Stimulated activated CD4-positive, alpha-beta T cell treated with anti-CD3 and anti-CD28 coated beads, Interleukin-12 subunit alpha, Interleukin-12 subunit beta, amount 100 ng/mL, for 48 hours (primary cell): ENCODE measurements at regions not wholly inside any gene's neighbourhood (a gene's known extent, or its start where the extent isn't known, plus 50 kb on each side); places are given as distances from the start of the nearest gene placed in this dataset.
A peak's percentile ranks its signal among the peaks of the same experiment; 100 is the strongest.
"Not testable (repeated sequence)": the region's sequence is repeated elsewhere in the genome, so short reads cannot be mapped to it uniquely, and the experiment has no call there.

Experiments
- DNase-seq, 3 donors: peaks; one replicate each; pipeline ENCODE4 v3.0.0-alpha.2; 2020; ENCODE audit warnings: low read depth in 2 of 3, low spot score in 1 of 3

GRCh38 chr6:28621268-28621667 is 95.6 kb downstream of the GPX5 start:
- DNase-seq, result not testable (repeated sequence)

GRCh38 chr6:28623242-28623641 is 97.6 kb downstream of the GPX5 start:
- not testable (repeated sequence) for DNase-seq

- not testable (repeated sequence) for DNase-seq
Observed at GRCh38 chr6:28626386-28626785, 100.7 kb downstream of the GPX5 start.

- no peak for DNase-seq
Observed at GRCh38 chr6:28632326-28632851, 106.7 kb downstream of the GPX5 start.

- DNase-seq, result no peak
Observed at GRCh38 chr6:28633445-28634215, 107.9 kb downstream of the GPX5 start.

- DNase-seq, result no peak
Observed at GRCh38 chr6:28634411-28634760, 108.7 kb downstream of the GPX5 start.

GRCh38 chr6:28634761-28635546 is 109.3 kb downstream of the GPX5 start:
- no peak for DNase-seq

- no peak for DNase-seq
Observed at GRCh38 chr6:28635547-28636158, 110.0 kb downstream of the GPX5 start.

- DNase-seq, result no peak
Observed at GRCh38 chr6:28638787-28639430, 113.2 kb downstream of the GPX5 start.

- DNase-seq, result not testable (repeated sequence)
Observed at GRCh38 chr6:28639445-28640290, 114.0 kb downstream of the GPX5 start.

- DNase-seq, result peak; percentile 45 to 54 (median 51)
Observed at GRCh38 chr6:28643017-28643740, 117.5 kb downstream of the GPX5 start.

- no peak for DNase-seq
Observed at GRCh38 chr6:28646650-28647049, 121.0 kb downstream of the GPX5 start.

- DNase-seq, result peak; percentile 67 to 78 (median 68)
Observed at GRCh38 chr6:28648035-28648877, 122.6 kb downstream of the GPX5 start.

- no peak for DNase-seq
Observed at GRCh38 chr6:28648878-28649375, 123.2 kb downstream of the GPX5 start.

GRCh38 chr6:28651161-28651560 is 125.5 kb downstream of the GPX5 start:
- DNase-seq, result no peak

- no peak for DNase-seq
Observed at GRCh38 chr6:28653876-28654275, 128.2 kb downstream of the GPX5 start.

- DNase-seq, result no peak
Observed at GRCh38 chr6:28655164-28655563, 129.5 kb downstream of the GPX5 start.

GRCh38 chr6:28656715-28657114 is 131.0 kb downstream of the GPX5 start:
- DNase-seq, result no peak

GRCh38 chr6:28657381-28657768 is 131.7 kb downstream of the GPX5 start:
- DNase-seq, result no peak
